HepG2 (cell line): ENCODE measurements at regions not wholly inside any gene's neighbourhood (a gene's known extent, or its start where the extent isn't known, plus 50 kb on each side); places are given as distances from the start of the nearest gene placed in this dataset.

Source experiments
- PREB ChIP-seq: sonication (generic); formaldehyde crosslinking; IDR thresholded peaks from 2 replicates; pipeline ENCODE4 v1.4.0; 2020; ENCODE audit warnings: missing genetic modification reagents
- ZNF589 ChIP-seq: sonication (generic); formaldehyde crosslinking; conservative IDR thresholded peaks from 2 replicates; pipeline ENCODE4 v1.8.0; 2022; ENCODE audit warnings: mild to moderate bottlenecking, moderate library complexity, missing genetic modification reagents

GRCh38 chr3:59450946-59451763 is 401.3 kb upstream of the CFAP20DC start:
- no peak for TF ChIP-seq ZNF589 (CRISPR knock-in tag)
- TF ChIP-seq PREB (CRISPR knock-in tag) = no peak
